Skeletal muscle tissue (tissue), 3 donors: ENCODE measurements at regions not wholly inside any gene's neighbourhood (a gene's known extent, or its start where the extent isn't known, plus 50 kb on each side); places are given as distances from the start of the nearest gene placed in this dataset.

Experiments used
- H3K27ac ChIP-seq: one replicate; pipeline ENCODE4 v1.7.0; 2013; ENCODE audit warnings: mild to moderate bottlenecking, low read depth, low read length, inconsistent platforms
- H3K27me3 ChIP-seq, 3 donors: one replicate each; pipeline ENCODE4 v1.7.0; 2013; ENCODE audit warnings: low read length in 3 of 3; ENCODE audit not compliant: control insufficient read depth in 3 of 3, insufficient read depth in 3 of 3
- H3K36me3 ChIP-seq, 3 donors: one replicate each; pipeline ENCODE4 v1.7.0; 2013; ENCODE audit warnings: low read length in 3 of 3; ENCODE audit not compliant: control insufficient read depth in 3 of 3, insufficient read depth in 3 of 3
- H3K4me1 ChIP-seq, 3 donors: one replicate each; pipeline ENCODE4 v1.7.0; 2013; ENCODE audit warnings: low read length in 3 of 3, mild to moderate bottlenecking in 3 of 3; ENCODE audit not compliant: control insufficient read depth in 3 of 3, insufficient read depth in 3 of 3
- H3K4me3 ChIP-seq, 3 donors: one replicate each; pipeline ENCODE4 v1.7.0; 2013; ENCODE audit warnings: low read length in 3 of 3
- H3K9ac ChIP-seq, 3 donors: one replicate each; pipeline ENCODE4 v1.7.0; 2013; ENCODE audit warnings: low read length in 3 of 3, mild to moderate bottlenecking in 3 of 3, moderate library complexity in 2 of 3, low read depth in 1 of 3
- H3K9me3 ChIP-seq, 3 donors: one replicate each; pipeline ENCODE4 v1.7.0; 2013; ENCODE audit warnings: low read length in 3 of 3; ENCODE audit not compliant: control insufficient read depth in 3 of 3
- donor health status: Osteomylitis.

GRCh38 chr22:49308300-49308699, 519.4 kb downstream of the BRD1 start:
- Histone ChIP-seq H3K4me3 (no peak overlapping the region), H3K27me3 (peaks cover 16 to 56% (median 23%) of the 10 kb centered on the region in 3 donors), H3K9me3 (no peaks in the 10 kb centered on the region), H3K4me1 (no peaks in the 10 kb centered on the region), H3K9ac (no peak overlapping the region), H3K27ac (no peak overlapping the region), H3K36me3 (no peaks in the 10 kb centered on the region)

DNA sequence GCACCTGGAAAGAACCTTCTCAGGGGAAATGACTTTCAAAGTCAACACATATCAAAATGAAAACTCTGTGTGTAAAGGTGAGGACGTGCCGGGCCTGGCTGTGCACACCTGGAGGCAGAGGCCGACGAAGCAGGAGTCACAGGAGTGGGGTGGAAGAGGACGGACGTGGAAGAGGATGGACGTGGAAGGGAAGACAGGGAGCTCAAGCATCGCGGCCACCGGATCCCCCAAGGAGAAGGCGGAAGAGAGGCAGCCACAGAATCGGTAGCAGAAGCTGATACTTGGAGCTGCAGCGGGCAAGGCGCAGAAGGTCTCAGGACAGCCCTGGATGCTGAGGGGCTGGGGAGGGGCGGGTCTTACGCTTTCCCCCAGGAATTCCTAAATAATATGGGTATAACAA, 519.8 kb downstream of the BRD1 start:
- Histone ChIP-seq H3K9me3 (no peaks in the 10 kb centered on the region), H3K4me3 (no peak overlapping the region), H3K9ac (no peak overlapping the region), H3K27me3 (peaks cover 16 to 56% (median 23%) of the 10 kb centered on the region in 3 donors), H3K36me3 (no peaks in the 10 kb centered on the region), H3K27ac (no peak overlapping the region), H3K4me1 (no peaks in the 10 kb centered on the region)

- Histone ChIP-seq H3K27ac (no peak overlapping the region), H3K9me3 (no peaks in the 10 kb centered on the region), H3K9ac (no peak overlapping the region), H3K27me3 (peaks cover 16 to 52% (median 23%) of the 10 kb centered on the region in 3 donors), H3K4me1 (no peaks in the 10 kb centered on the region), H3K4me3 (no peak overlapping the region), H3K36me3 (no peaks in the 10 kb centered on the region)
Measured at GRCh38 chr22:49307481-49307830, 520.2 kb downstream of the BRD1 start.

DNA sequence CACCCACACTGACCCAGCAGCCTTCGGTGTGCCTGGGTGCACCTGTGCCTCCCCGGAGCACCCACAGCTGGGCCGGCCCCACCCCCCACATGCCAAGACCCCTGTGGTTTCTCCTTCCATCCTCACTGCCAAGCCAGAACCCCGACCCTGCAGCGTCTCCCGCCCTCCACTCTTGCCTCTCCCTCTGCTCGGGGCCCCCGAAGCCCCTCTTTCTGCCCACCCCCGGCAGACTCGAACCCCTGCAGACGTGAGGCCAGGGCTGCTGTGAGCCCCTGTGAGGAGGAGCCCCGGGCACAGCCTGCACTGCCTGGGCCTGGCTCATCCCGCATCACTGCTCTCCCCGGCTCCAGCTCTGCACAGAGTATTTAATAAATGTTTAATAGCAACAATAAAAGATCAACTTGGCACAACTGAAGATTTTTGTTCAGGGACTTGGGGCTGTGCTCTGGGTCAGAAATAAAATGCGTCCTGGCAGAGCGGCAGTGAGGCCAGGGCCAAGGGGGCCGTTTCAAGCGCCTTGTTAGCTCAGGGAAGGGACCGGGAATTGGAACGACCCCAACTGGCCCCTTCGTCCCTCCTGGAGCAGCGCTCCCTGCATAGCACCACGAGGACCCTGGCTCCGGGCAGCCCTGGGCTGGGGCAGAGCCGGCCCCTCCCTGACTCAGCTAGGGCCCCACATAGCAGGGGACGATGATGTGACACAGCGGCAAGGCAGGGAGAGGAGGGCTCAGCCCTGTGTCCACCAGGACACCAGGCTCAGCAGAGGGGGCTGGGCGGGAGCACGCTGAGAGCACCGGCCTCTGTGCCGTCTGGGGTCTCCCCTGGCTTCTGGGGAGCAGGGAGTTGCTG, 520.8 kb downstream of the BRD1 start:
- Histone ChIP-seq H3K4me1 (no peaks in the 10 kb centered on the region), H3K9ac (no peak overlapping the region), H3K4me3 (no peak overlapping the region), H3K36me3 (no peaks in the 10 kb centered on the region), H3K9me3 (no peaks in the 10 kb centered on the region), H3K27me3 (peaks cover 16 to 50% (median 23%) of the 10 kb centered on the region in 3 donors), H3K27ac (no peak overlapping the region)

DNA sequence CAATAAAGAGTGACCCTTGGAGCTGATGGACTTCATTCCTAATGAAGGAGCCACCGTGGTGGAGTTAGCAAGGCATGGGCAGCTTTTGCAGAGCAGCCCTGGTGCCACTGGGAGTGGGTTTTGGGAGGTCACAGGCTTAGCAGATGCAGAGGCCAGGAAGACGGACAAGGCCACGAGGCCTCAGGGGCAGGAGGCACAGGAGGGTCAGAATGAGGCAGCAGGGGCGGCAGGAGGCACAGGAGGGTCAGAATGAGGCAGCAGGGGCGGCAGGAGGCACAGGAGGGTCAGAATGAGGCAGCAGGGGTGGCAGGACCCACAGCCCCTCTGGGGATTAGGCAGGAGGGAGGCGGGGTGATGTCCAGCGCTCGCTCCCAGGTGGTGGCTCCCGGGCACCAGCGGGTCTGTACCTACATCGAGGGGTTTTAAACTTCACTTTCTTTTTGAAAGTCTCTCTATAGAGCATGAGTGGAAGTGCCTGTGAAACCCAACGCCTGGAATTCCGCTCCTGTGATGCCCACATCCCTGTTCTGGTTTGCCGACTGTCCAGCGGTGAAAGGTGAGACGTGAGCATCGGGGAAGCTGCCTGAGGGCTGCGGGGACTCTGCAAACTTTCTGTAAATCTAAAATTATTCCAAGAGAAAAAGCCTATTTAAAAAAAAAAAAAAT, 521.6 kb downstream of the BRD1 start:
- Histone ChIP-seq H3K27ac (no peak overlapping the region), H3K4me3 (no peak overlapping the region), H3K4me1 (no peaks in the 10 kb centered on the region), H3K9ac (no peak overlapping the region), H3K36me3 (no peaks in the 10 kb centered on the region), H3K9me3 (no peaks in the 10 kb centered on the region), H3K27me3 (peaks cover 16 to 50% (median 23%) of the 10 kb centered on the region in 3 donors)

- Histone ChIP-seq H3K4me1 (no peaks in the 10 kb centered on the region), H3K27ac (no peak overlapping the region), H3K9me3 (no peaks in the 10 kb centered on the region), H3K27me3 (peaks cover 16 to 54% (median 23%) of the 10 kb centered on the region in 3 donors), H3K9ac (no peak overlapping the region), H3K36me3 (no peaks in the 10 kb centered on the region), H3K4me3 (no peak overlapping the region)
Measured at GRCh38 chr22:49305214-49305965, 522.3 kb downstream of the BRD1 start.

DNA sequence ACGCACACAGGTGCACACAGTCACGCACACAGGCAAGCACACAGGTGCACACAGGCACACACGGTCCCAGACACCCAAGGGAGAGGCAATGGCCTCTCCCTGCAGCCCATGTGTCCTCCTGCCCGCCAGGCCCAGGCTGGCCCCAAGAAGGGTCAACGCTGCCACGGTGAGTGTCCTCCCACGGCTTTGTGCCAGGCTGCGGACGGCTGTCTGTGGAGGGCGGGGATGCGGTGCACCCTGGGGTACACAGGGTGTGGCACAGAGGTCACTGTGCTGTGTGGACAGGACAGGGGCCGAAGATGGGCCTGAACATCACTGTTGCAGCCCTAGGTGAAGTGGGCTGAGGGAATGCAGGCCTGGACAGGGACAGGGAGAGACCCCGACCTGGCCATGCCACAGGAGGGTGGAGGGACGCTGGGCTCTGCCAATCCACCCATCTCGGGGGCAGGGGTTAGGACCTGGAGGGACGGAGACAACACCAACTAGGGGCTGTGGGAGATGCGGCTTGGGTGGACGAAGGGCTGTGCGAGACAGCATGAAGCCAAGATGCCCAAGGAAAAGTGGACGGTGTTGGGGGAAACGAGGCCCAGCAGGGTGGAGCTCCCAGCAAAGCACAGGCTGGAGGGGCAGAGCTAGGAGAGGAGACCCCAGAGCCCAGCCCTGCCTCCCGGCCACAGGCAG, 523.8 kb downstream of the BRD1 start:
- Histone ChIP-seq H3K27ac (no peak overlapping the region), H3K4me3 (no peak overlapping the region), H3K27me3 (peaks cover 16 to 47% (median 23%) of the 10 kb centered on the region in 3 donors), H3K9me3 (no peaks in the 10 kb centered on the region), H3K9ac (no peak overlapping the region), H3K4me1 (no peaks in the 10 kb centered on the region), H3K36me3 (no peaks in the 10 kb centered on the region)

DNA sequence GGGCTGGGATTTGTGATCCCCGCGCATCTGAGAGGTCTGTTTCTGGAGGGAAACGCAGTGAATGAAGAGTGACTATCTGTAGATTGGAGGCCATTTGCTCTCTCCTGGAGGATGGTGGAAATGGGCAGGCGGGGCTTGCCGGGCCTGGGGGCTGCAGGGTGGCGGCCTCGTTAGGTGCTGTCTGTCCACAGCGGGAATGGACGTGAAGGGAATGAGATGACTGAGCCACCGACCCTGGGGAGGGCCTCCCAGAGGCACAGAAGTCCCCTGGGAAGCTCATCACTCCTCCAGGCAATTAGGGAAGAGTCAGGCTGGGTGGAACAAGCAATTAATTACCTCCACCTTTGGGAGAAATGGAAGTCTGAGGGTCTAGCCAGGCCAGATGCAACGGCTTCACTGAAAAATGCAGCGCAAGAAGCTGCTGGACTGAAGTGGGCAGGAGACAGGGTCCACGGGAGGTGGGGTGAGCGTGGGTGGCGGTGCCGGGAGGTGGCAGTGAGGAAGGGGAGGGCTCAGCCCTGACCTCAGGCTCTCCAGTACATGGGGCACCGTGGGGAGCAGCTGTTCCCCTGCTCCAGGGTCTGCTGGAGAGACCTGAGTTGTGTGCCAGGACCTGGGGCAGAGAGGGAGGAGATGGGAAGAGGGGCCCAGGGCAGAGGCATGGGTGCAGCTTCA, 524.5 kb downstream of the BRD1 start:
- H3K9ac ChIP-seq: no peak overlapping the region
- no peaks in the 10 kb centered on the region for H3K9me3 ChIP-seq
- no peaks in the 10 kb centered on the region for H3K4me1 ChIP-seq
- H3K4me3 ChIP-seq: no peak overlapping the region
- H3K27me3 ChIP-seq: peaks cover 16 to 50% (median 23%) of the 10 kb centered on the region in 3 donors
- H3K36me3 ChIP-seq: no peaks in the 10 kb centered on the region
- H3K27ac ChIP-seq: no peak overlapping the region

- Histone ChIP-seq H3K9me3 (no peaks in the 10 kb centered on the region), H3K4me3 (no peak overlapping the region), H3K36me3 (no peaks in the 10 kb centered on the region), H3K27me3 (peaks cover 16 to 44% (median 23%) of the 10 kb centered on the region in 3 donors), H3K27ac (no peak overlapping the region), H3K9ac (no peak overlapping the region), H3K4me1 (no peaks in the 10 kb centered on the region)
Measured at GRCh38 chr22:49302530-49302929, 525.1 kb downstream of the BRD1 start.
